NCI-H187 treated with DMSO at 0.1 percent for 48 hours (cell line): ENCODE measurements at regions not wholly inside any gene's neighbourhood (a gene's known extent, or its start where the extent isn't known, plus 50 kb on each side); places are given as distances from the start of the nearest gene placed in this dataset.
"Not testable (repeated sequence)": the region's sequence is repeated elsewhere in the genome, so short reads cannot be mapped to it uniquely, and the experiment has no call there.

Source experiments
- DNase-seq: peaks from one replicate; lab custom pipeline; 2025; lab: John Stamatoyannopoulos, UW

DNA sequence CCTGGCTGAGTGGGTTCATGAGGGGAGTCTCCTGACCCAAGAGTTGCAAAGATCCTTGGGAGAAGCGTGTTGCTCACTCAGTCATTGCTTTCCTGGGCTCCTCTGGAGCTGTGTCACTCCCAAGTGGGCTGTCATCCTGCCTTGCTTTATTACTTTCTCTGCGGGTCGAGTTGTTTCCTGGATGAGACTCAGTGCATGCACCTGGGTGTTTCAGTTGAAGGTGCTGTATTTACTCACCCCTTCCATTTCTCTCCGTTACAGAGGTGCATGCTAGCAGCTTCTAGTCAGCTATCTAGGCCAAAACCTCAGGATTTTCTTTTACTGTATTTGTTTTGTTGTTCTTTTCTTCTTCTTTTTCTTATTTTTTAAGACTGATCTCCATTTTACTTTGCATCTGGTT is 785.5 kb upstream of the EDIL3 start:
- DNase-seq: no peak

DNA sequence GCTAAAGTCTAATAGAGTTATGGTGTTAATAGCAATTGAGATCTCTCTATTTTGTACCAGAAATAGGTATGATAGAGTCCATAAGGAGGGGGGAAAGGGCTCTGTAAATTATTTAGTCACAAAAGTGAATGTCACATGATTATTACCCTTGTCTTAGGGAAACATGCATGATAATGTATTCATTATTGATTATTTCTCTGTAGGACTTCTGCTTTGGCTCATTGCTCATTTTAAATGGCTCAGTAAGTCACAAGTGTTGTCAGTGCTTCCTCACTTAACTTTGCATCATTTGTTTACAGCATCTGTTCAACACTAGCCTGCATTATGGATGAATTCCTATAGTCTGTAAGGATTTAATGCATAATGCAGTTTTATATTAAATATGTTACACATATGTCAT is 788.8 kb upstream of the EDIL3 start:
- DNase-seq: no peak

DNA sequence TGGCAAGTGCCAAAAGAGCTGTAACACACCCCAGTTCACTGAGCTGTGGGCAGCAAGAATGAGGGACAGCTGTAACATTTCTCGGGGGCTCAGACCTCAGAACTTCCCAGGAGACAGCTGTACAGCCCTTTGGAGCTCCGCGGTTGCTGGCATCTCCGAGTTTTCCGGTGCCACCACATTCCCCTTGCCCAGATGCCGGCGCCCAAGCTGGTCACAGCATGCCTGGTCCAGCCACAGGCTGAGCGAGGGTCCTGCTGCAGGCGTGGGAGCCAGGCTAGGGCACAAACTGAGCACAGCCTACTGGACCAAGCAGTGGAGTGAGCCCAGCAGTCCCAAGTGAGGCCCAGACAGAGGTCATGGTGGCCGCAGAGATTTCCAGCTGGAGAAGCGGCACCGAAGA is 797.7 kb upstream of the EDIL3 start:
- no peak for DNase-seq

DNA sequence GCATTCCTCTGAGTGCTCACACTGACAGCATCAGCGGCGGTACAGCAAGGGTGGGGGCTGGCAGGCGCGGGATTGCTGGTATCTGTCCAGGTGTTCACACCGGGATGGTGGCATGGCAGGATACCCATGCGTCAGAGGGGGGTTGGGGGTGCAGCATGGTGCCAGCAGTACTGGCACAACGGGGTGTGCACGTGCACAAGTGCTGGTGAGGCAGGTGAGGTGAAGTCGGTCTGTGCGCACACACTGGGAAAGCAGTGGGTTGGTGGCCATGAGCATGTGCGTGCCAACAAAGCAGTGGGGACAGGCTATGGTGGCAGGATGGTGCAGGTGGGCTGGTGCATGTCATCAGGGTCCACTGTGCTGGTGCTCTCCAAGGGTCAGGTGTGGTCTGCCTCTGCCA is 819.6 kb upstream of the EDIL3 start:
- DNase-seq: no peak

DNA sequence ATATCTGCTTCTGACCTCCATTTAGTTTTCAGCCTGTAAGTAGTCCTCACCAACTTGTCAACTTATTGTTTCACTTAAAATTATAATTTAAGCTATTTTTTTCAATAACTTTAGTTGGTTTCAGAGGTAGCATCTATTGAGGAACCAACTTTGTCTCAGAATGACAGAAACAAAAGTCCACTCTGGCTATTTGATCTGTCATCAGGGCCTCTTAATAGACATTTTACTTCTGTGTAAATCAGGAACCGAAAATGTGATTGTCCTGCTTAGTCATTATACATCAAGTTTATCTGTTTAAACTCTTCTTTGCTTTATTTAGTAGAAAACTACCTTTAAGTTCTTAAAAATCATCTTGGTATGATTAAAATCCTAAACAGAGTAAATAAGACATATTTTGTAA is 820.8 kb upstream of the EDIL3 start:
- DNase-seq: no peak

DNA sequence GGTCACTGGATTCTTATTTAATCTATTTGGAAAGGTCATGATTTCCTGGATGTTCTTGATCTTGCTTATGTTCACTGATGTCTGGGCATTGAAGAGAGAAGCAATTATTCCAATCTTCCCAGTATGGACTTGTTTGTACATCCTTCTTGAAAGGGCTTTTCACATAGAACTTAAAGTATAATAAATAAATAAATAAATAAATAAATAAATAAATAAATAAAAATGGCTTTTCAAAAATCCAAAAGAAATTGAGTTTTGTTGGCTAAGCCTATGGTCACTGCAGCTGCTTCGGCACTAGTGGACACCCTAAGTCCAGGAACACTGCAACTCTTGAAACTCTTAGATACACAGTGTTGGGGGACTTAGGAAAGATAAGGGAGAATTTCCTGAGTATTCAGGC is 840.7 kb upstream of the EDIL3 start:
- no peak for DNase-seq

DNA sequence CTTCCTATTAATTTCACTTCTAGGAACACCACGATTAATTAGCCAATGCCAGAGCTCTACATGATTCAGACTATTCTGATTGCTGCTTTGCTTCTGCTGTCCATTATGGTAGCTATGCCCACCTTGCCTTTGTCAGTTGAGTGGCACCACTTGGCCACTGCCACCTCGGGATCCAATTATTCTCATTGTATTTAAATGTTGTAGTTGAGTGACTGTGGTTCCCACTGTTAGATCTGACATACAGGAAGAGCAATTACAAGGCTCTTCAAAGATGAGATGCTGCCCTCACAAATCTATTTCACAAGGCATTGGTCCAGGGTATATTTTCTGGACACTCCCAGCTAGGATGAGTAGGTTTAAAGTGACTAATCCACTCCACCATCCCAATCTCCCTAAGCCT is 864.5 kb upstream of the EDIL3 start:
- no peak for DNase-seq

DNA sequence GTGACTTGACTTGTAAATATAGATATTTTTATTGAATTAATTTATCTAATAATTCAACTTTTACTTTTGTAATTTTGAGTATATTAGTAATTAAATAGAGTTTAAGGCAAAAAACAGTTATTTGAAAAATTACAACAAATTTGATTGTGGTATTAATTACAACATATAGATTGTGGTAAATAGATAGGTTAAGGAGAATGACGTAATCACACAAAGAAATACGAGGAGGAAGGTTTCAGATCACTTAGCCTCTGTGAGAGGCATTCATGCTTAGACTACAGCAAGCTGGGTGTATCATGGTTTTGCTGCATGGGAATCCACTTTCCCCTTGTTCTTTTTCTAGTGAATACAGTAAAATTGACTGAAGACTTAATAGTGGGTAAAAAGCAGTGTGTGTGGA is 878.4 kb upstream of the EDIL3 start:
- no peak for DNase-seq

DNA sequence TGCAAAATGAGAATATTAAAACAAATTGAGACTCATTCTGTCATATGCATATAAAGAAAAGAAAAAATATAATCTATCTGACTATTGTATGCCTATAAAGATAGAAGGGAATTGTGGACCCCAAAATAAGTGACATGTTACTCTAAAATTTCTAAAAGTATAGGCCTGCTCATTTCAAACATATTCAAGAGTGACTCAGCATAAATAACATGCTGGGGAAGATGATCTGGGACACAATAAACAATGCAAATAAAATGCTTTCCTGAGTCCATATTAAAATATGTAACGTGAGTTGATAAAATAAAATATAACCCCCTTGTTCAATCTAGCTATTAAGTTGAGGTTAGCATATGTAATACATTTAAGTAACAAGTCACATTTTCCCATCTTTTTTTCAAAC is 882.0 kb upstream of the EDIL3 start:
- DNase-seq: no peak

DNA sequence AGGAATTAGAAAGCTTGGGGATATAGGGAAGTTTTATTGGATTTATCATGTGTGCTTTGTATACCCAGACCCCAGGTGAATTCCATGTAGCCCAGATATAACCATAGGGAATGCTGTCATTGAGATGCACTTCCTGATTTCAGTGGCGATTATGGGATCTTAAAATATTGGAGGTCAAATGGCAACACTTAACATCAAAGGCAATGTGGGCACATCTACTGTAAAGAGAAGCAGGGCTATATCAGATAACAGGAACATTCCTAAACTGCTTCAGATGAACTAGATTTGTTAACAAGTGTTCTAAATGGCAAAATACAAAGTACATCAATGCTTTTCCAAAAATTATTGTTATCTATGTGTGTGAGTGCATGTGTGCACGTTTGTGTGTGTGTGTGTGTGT is 883.5 kb upstream of the EDIL3 start:
- no peak for DNase-seq

DNA sequence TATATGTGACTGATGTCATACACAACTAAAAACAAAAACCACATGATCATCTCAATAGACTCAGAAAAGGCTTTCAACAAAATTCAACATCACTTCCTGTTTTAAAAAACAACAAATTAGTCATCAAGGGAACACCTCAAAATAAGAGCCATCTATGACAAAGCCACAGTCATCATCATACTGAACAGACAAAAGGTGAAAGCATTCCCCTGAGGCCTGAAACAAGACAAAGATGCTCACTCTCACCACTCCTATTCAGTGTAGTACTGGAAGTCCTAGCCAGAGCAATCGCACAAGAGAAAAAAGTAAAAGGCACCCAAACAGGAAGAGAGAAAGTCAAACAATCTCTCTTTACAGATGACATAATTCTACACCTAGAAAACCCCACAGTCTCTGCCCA is 893.5 kb upstream of the EDIL3 start:
- DNase-seq: no peak

DNA sequence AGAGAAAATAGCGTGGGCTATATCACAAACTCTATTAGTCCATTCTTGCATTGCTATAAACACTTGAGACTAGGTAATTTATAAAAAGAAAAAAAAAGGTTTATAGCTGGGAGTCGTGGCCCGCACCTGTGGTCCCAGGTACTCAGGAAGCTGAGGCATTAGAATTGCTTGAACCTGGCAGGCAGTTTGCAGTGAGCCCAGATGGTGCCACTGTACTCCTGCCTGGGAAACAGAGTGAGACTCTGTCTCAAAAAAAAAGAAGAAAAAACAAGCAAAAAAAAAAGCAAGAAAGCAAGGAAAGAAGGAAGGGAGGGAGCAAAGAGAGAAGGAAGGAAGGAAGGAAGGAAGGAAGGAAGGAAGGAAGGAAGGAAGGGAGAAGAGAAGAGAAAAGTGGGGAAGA is 904.2 kb upstream of the EDIL3 start:
- no peak for DNase-seq

DNA sequence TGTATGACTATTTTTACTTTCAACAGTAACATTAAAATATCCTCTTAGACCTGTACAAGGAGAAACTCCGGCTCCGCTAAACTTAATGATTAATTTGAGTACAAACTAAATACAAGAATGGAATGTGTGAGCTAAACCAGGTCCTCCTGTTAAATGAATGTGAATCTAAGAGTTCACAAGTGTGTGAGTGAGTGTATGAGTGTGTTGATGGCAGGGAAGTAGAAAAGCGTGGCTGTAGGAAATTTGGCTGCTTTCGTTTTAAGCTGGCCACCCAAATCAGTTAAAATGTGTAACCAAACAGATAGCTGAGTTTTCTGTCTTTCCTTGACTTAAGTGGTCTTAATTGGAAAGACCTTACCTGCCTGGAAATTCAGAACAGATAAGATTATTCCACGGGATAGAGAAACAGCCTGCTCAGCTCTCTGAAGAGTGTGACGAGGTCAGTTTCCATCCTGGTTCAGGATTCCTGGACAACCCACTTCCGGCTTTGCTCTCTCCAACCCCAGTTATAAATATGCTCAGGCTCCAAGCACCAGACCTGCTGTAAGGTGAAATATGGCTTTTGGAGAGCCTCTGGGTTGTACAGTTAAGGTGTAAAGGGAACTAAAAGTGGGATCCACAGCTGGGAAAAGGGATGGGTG is 908.6 kb upstream of the EDIL3 start:
- DNase-seq: no peak

DNA sequence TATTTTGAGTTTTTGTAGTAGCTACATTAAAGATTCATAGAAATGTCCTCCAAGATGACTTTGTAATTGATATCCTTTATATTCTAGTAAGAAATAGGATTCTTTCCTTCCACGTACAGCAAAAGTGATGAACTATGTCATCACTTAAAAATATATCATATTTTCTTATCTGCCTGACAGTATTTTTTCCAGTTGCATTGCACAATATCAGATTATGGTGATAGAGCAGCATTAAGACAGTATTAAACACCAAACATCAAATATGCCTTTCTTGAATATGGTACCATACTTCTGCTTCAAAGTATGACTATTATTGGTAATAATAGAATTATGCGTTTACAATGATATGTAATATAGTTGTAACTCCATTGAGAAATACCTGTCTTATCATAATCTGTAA is 919.8 kb upstream of the EDIL3 start:
- DNase-seq: no peak

DNA sequence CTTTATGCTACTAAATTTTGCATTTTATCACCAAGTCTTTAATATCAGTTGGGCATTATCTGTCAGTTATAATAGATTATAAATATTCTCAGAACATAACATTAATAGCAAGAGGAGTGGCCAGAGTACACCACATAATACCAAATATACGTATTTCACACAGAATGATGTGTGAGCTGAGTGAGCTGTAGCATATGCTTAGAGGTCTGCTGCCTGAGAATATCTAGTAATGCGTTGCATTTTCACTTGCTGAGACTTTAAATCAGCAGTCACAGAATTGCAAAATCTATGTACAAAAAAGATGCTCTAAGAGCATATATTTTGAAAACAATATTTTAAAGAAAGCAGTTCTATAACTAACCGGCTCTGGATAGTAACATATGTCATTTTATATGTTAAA is 921.1 kb upstream of the EDIL3 start:
- DNase-seq: no peak

DNA sequence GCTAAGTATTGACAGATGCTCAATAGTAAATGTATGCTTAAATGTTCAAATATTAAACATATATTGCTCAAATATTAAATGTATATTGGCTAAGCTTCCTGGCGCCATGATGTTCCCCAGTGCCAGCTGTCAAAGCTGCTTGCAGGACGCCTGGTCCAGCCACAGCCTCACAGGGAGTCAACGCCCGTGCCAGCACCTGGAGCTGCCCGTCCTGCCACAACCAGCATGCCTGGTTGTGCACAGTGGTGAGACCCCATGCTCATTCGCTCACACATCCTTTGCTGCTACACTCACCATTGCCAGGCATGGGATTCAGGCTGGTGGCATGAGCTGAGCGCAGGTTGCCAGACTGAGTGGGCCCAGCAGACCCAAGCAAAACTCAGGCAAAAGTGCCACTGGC is 926.9 kb upstream of the EDIL3 start:
- DNase-seq: no peak

DNA sequence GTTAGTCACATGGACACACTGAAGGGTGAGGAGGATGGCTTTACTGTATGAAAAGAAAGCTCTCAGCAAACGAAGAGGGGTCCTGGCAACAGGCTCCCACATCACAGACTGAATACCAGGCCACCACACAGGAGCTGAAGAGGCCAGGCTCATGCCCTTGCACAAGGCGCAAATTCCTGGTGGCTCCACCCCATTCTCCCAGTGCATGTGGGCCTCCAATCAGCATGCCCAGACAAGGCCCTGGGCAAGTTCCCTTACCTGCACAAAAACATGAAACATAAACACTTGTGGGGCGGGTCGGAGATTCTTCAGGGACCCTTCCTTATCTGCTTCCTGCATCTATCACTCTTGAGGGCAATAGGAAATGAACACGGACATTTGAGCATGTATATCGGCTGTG is 935.8 kb upstream of the EDIL3 start:
- no peak for DNase-seq

DNA sequence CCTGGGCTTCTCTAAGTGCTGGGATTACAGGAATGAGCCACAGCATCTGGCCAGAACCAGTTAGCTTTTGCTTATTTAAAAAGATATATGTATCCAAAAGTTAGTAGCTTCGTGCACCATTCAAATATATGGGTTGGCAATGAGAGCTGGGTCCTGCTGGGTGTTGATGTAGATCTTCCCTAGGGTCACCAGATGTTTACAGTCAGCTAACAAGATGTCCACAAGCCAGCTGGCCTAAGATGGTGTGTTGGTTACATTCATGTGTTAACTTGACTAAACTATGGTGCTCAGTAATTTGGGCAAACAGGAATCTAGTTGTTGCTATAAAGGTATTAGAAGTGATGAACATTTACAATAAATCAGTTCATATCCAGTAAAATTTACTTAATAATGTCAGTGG is 948.6 kb upstream of the EDIL3 start:
- DNase-seq: no peak

DNA sequence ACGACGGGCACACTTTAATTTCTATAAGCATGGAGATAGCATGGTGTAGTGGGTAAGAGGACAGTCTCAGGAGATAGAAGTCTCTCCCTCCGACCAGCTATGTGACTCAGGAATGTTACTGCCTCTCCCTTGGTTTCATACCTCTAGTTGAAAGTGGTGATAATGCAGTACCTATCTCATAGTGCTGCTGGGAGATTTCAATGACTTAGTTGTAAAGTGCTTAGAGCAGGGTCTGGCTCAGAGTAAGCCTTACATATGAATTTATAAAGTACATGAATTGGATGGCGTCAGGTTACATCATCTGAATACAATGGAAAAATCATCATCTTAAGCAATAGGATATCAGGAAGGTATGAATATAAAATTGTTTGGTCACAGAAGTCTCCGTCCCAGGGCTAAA is 952.8 kb upstream of the EDIL3 start:
- DNase-seq: no peak

DNA sequence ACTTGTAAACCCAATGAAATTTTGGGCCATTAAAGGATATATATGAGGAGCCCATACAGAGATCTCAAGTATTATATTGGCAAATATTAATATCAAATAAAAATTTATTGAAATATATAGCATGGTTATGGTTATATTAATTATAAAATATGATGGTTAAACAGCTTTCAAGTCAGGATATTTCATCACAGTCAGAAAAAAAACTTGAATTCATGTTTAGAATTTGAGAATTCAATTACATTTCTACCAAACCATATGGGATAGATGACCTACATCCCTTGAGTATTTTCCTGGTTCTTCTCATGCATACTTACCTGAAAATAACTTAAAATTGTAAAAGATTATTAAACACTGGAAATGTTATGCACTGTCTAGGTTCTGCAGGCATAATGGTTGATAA is 956.1 kb upstream of the EDIL3 start:
- DNase-seq: no peak

DNA sequence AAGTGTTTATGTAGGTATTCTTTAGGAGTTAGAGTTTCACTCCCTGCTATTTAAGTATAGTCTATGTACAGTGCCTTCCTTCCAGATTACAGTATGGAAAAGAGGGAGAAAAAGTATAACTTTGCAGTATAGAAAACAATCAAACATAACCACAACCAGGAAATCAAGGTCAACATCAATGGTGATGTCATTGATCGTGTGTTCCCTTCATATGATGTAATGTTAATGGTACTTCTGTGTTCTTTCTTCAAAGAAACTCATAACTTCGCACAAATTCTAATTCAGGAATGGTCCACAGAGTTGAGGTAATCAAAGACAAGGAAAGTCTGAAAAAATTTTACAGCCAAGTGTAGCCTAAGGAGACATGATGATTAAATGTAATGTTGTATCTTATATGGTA is 961.1 kb upstream of the EDIL3 start:
- no peak for DNase-seq

DNA sequence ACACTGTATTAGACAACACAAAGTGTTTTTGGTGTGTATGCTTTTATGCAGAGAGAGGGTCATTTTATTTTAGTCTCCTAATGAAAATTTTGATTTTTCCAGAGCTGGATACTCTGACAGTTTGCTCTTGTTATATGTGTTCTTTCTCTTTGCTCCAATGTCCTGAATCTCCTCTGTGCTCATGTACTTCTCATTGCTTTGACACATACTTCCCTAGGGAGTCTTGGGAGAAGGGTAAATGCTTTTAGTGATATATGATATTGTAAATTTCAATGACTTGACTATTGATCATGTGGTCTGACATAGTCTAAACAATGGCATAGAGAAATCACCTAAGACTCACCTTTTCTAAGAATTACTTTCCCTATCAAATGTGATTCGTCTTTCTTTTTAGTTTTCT is 972.6 kb upstream of the EDIL3 start:
- DNase-seq: peak; percentile 1

DNA sequence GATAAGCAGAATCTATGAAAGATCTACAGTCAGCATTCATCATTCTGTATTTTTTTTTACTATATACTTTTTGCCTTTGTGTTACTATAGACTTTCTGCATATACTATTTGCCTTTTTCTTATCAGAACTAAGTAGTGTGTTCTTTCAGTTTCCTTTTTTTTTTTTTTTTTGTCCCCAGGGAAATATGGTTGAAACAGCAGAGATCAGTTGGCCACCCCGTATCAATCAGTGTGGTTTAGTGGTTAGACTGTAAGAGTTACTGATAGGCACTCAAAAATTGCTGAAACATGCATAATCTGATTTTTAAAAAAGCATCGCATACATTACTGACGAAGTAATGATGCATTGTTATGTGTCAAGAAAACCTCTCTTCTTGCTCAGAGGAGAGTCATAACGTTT is 990.8 kb upstream of the EDIL3 start:
- DNase-seq: no peak

DNA sequence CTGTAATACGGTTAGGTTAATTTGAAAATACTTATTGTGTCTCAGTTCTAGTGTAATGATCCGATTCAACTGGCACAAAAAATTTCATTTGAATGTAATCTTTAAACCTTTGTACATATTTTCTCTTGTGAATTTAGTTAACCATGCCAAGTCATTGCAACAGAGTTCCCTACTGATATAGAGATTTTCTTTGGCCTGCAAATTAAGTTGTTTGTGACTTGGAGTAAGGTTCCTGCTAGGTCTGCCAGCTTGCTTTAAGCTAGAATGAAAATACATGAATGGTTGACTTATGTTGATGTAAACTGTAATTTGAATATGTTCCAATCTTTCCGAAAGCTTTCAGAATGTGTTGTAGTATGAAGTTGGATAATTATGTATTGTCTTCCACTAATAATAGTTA is 1004.1 kb upstream of the EDIL3 start:
- DNase-seq: no peak

DNA sequence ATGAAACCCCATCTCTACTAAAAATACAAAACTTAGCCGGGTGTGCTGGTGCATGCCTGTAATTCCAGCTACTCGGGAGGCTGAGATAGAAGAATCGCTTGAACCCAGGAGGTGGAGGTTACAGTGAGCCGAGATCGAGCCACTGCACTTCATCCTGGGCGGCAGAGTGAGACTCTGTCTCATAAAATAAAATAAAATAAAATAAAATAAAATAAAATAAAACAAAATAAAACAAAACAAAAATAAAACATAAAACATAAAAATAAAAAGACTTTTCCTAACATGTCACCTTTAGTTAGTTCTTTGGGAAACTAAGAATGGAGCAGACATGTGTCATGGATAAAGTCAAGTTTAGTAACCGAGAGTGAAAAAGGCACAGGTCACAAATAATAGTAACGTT is 1007.6 kb upstream of the EDIL3 start:
- DNase-seq: not testable (repeated sequence)
